C4-2B (cell line): ENCODE measurements at regions not wholly inside any gene's neighbourhood (a gene's known extent, or its start where the extent isn't known, plus 50 kb on each side); places are given as distances from the start of the nearest gene placed in this dataset.
"Not testable (repeated sequence)": the region's sequence is repeated elsewhere in the genome, so short reads cannot be mapped to it uniquely, and the experiment has no call there.

Experiments used
- CTCF ChIP-seq: fragments of 450-650 bp; conservative IDR thresholded peaks from 2 replicates; pipeline ENCODE4 v1.5.1; 2017; ENCODE audit warnings: mild to moderate bottlenecking
- ZFX ChIP-seq: fragments of 450-650 bp; IDR thresholded peaks from 2 replicates; pipeline ENCODE4 v1.6.1; 2017

- not testable (repeated sequence) for TF ChIP-seq CTCF, ZFX
Observed at GRCh38 chr4:130038540-130038939, 942.6 kb downstream of the C4orf33 start.
